PC-9 (cell line): ENCODE measurements at regions not wholly inside any gene's neighbourhood (a gene's known extent, or its start where the extent isn't known, plus 50 kb on each side); places are given as distances from the start of the nearest gene placed in this dataset.
A peak's percentile ranks its signal among the peaks of the same experiment; 100 is the strongest.

Experiments
- BruUV-seq: library from RNA; stranded (reverse); fragments of 400-500 nt; replicated peaks from 2 replicates; lab custom pipeline; 2021; lab: Mats Ljungman, UMichigan
- CTCF ChIA-PET: fragments of 300-600 bp; sonication (Branson Sonifier 250); formaldehyde crosslinking; loops from one replicate; lab custom pipeline; 2022; ENCODE audit warnings: antibody characterized with exemption; lab: Charles Lee
- POLR2A ChIA-PET: fragments of 300-600 bp; sonication (Branson Sonifier 250); formaldehyde crosslinking; loops from one replicate; lab custom pipeline; 2022; ENCODE audit warnings: antibody characterized with exemption; ENCODE audit not compliant: unreplicated experiment; lab: Charles Lee
- DNase-seq, 2 experiments: peaks; one replicate each; pipeline versions ENCODE4 v3.0.0 to v3.0.0-alpha.2; 2015 to 2022; ENCODE audit warnings: mixed read lengths in 1 of 2
- H2AFZ ChIP-seq: fragments of 200-600 bp; sonication (generic); 2 replicates; pipeline ENCODE4 v1.8.1; 2017; ENCODE audit warnings: antibody characterized with exemption
- H3F3A ChIP-seq: fragments of 200-600 bp; sonication (generic); 2 replicates; pipeline ENCODE4 v1.8.1; 2017; ENCODE audit warnings: antibody characterized with exemption, mild to moderate bottlenecking, low read depth; ENCODE audit not compliant: insufficient read depth
- H3K27ac ChIP-seq: fragments of 200-600 bp; sonication (generic); 2 replicates; pipeline ENCODE4 v1.6.1; 2016; ENCODE audit warnings: mixed run types
- H3K27me3 ChIP-seq: fragments of 200-600 bp; sonication (generic); 2 replicates; pipeline ENCODE4 v1.6.1; 2016; ENCODE audit warnings: low read depth, mixed run types; ENCODE audit not compliant: insufficient read depth
- H3K36me3 ChIP-seq: fragments of 200-600 bp; sonication (generic); 2 replicates; pipeline ENCODE4 v1.6.1; 2016; ENCODE audit warnings: low read depth, mixed run types
- H3K4me1 ChIP-seq: fragments of 200-600 bp; sonication (generic); replicated peaks from 2 replicates; pipeline ENCODE4 v1.6.1; 2016; ENCODE audit warnings: mixed run types; ENCODE audit not compliant: insufficient read depth
- H3K4me2 ChIP-seq: fragments of 200-600 bp; sonication (generic); 2 replicates; pipeline ENCODE4 v1.6.1; 2017; ENCODE audit warnings: mixed run types
- H3K4me3 ChIP-seq: fragments of 200-600 bp; sonication (generic); 2 replicates; pipeline ENCODE4 v1.6.1; 2016; ENCODE audit warnings: mixed run types
- H3K79me2 ChIP-seq: fragments of 200-600 bp; sonication (generic); 2 replicates; pipeline ENCODE4 v1.6.1; 2017; ENCODE audit warnings: low read depth, mixed run types
- H3K9me2 ChIP-seq: fragments of 200-600 bp; sonication (generic); 2 replicates; pipeline ENCODE4 v1.8.1; 2017; ENCODE audit warnings: mild to moderate bottlenecking; ENCODE audit not compliant: insufficient read depth
- H3K9me3 ChIP-seq: fragments of 200-600 bp; sonication (generic); 2 replicates; pipeline ENCODE4 v1.8.1; 2016; ENCODE audit warnings: low read depth; ENCODE audit not compliant: insufficient read depth
- H4K20me1 ChIP-seq: fragments of 200-600 bp; sonication (generic); 2 replicates; pipeline ENCODE4 v1.8.1; 2017; ENCODE audit not compliant: insufficient read depth
- EZH2 ChIP-seq: fragments of 200-600 bp; sonication (generic); IDR thresholded peaks from 2 replicates; pipeline ENCODE4 v1.8.0; 2017; ENCODE audit warnings: antibody characterized with exemption, low read depth
- intact Hi-C: fragments of 100-400 bp; cut with micrococcal nuclease; formaldehyde crosslinking; loops from one replicate; pipeline ENCODE4 v1.10.0; 2022; ENCODE audit not compliant: unreplicated experiment
- TF ChIP-seq, protein P1 (sequence below): fragments of 200-600 bp; sonication (generic); conservative IDR thresholded peaks from 2 replicates; pipeline ENCODE4 v1.6.1; 2017; ENCODE audit warnings: mixed run types, antibody characterized with exemption, mild to moderate bottlenecking, moderate library complexity

GRCh38 chr5:141787376-141787775 lies 90.8 kb downstream of the PCDH1 start:
- Histone ChIP-seq H3K9me2 (no peaks in the 10 kb centered on the region), H4K20me1 (no peaks in the 10 kb centered on the region), H3K4me3 (no peak overlapping the region), H3K4me2 (no peak overlapping the region), H3K27me3 (no peaks in the 10 kb centered on the region), H3K4me1 (peaks cover 27% of the 10 kb centered on the region), H3K36me3 (no peaks in the 10 kb centered on the region), H3K27ac (no peak overlapping the region), H3K9me3 (no peaks in the 10 kb centered on the region), H3F3A (peaks cover 10% of the 10 kb centered on the region; the same call in 1 of the 2 replicates), H2AFZ (no peak overlapping the region), H3K79me2 (no peaks in the 10 kb centered on the region)
- TF ChIP-seq, protein P1, sequence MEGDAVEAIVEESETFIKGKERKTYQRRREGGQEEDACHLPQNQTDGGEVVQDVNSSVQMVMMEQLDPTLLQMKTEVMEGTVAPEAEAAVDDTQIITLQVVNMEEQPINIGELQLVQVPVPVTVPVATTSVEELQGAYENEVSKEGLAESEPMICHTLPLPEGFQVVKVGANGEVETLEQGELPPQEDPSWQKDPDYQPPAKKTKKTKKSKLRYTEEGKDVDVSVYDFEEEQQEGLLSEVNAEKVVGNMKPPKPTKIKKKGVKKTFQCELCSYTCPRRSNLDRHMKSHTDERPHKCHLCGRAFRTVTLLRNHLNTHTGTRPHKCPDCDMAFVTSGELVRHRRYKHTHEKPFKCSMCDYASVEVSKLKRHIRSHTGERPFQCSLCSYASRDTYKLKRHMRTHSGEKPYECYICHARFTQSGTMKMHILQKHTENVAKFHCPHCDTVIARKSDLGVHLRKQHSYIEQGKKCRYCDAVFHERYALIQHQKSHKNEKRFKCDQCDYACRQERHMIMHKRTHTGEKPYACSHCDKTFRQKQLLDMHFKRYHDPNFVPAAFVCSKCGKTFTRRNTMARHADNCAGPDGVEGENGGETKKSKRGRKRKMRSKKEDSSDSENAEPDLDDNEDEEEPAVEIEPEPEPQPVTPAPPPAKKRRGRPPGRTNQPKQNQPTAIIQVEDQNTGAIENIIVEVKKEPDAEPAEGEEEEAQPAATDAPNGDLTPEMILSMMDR = no peak
- no peak for TF ChIP-seq EZH2
- intact Hi-C loops = no loop called here
- no TSS peak for BruUV-seq
- CTCF ChIA-PET = no interaction called here
- POLR2A ChIA-PET = no interaction called here
- no peak for DNase-seq

GRCh38 chr5:141786700-141787099 lies 91.5 kb downstream of the PCDH1 start:
- Histone ChIP-seq H3K9me2 (no peaks in the 10 kb centered on the region), H3K27me3 (no peaks in the 10 kb centered on the region), H3K36me3 (no peaks in the 10 kb centered on the region), H3K27ac (no peak overlapping the region), H3K4me1 (peaks cover 27% of the 10 kb centered on the region), H3K9me3 (no peaks in the 10 kb centered on the region), H3K4me3 (no peak overlapping the region), H3K79me2 (no peaks in the 10 kb centered on the region), H3K4me2 (no peak overlapping the region), H3F3A (peaks cover 5% of the 10 kb centered on the region; the same call in 1 of the 2 replicates), H2AFZ (no peak overlapping the region), H4K20me1 (no peaks in the 10 kb centered on the region)
- intact Hi-C loops = no loop called here
- no peak for TF ChIP-seq EZH2
- TF ChIP-seq, protein P1 = no peak
- ChIA-PET POLR2A (no interaction called here), CTCF (no interaction called here)
- no peak for DNase-seq
- no TSS peak for BruUV-seq

DNA sequence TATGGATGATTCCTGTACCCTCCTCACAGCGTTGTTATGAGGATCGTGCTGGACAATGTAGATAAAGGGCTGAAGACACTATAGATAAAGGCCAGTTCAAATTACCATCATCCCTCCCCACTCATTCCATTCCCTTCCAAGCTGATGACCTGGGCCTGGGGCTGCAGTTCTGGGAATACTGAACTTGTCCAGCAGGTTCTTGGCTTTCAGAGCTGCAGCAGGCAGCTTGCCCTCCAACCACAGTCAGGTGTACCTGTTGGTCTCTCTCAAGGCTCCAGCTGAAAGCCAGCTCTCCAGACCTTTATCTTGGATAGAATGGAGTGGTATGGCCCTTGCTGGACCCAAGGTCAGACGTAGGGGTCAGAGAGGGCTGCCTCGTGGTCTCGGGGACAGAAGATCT lies 92.5 kb downstream of the PCDH1 start:
- H3K79me2 ChIP-seq = no peaks in the 10 kb centered on the region
- no peak overlapping the region for H2AFZ ChIP-seq
- CTCF ChIA-PET = interaction anchor here (0.9 kb wide), 1 partner anchor 41 kb away, joined by 4 read pairs; no protein-coding TSS in a partner anchor
- POLR2A ChIA-PET = interaction anchor here (0.5 to 0.7 kb wide), 3 partner anchors 51 to 93 kb away, joined by 3 to 6 read pairs (median 6); no protein-coding TSS in a partner anchor
- H3K4me1 ChIP-seq = peaks cover 27% of the 10 kb centered on the region
- no peaks in the 10 kb centered on the region for H3F3A ChIP-seq
- H3K9me2 ChIP-seq = no peaks in the 10 kb centered on the region
- intact Hi-C loops = no loop called here
- TF ChIP-seq, protein P1 = no peak
- TF ChIP-seq EZH2 = no peak
- no peak overlapping the region for H3K4me3 ChIP-seq
- no peaks in the 10 kb centered on the region for H3K36me3 ChIP-seq
- no peak overlapping the region for H3K27ac ChIP-seq
- H3K9me3 ChIP-seq = no peaks in the 10 kb centered on the region
- peak overlapping the region; percentile 50 for H3K4me2 ChIP-seq
- no peaks in the 10 kb centered on the region for H3K27me3 ChIP-seq
- no peaks in the 10 kb centered on the region for H4K20me1 ChIP-seq
- DNase-seq = peak in 1 of 2 experiments; percentile 60
- BruUV-seq = no TSS peak
